SK-N-SH (cell line): ENCODE measurements at regions not wholly inside any gene's neighbourhood (a gene's known extent, or its start where the extent isn't known, plus 50 kb on each side); places are given as distances from the start of the nearest gene placed in this dataset.

Experiments used
- CTCF ChIA-PET: fragments of 300-600, 350-600 bp; formaldehyde crosslinking; extraction: SDS; loops from one replicate; lab custom pipeline; 2021; lab: Yijun Ruan, JAX
- POLR2A ChIA-PET: fragments of 350-600 bp; sonication (Branson Sonifier 250); formaldehyde crosslinking; extraction: SDS; loops from one replicate; lab custom pipeline; 2020; ENCODE audit warnings: antibody characterized with exemption, inconsistent platforms; lab: Yijun Ruan, JAX
- DNase-seq: peaks from one replicate; pipeline ENCODE4 v3.0.0; 2012
- H2AFZ ChIP-seq: fragments of 200-600 bp; sonication (generic); 2 replicates; pipeline ENCODE4 v1.8.1; 2016; ENCODE audit warnings: antibody characterized with exemption, mild to moderate bottlenecking, low read depth
- H3F3A ChIP-seq: fragments of 200-600 bp; sonication (generic); replicated peaks from 2 replicates; pipeline ENCODE3; 2016; ENCODE audit warnings: antibody characterized with exemption, mild to moderate bottlenecking; ENCODE audit not compliant: insufficient read depth
- H3K27ac ChIP-seq, 2 experiments: fragments of 200-500 bp in 1 of 2; fragments of 200-600 bp in 1 of 2; sonication (Bioruptor generic) in 1 of 2; sonication (generic), shearing (Covaris generic) in 1 of 2; 2 replicates each; pipeline versions ENCODE4 v1.5.1 to v1.6.1; 2014 to 2016; ENCODE audit warnings: low read depth in 2 of 2, inconsistent platforms in 1 of 2, low read length in 1 of 2, mild to moderate bottlenecking in 1 of 2, mixed read lengths in 1 of 2
- H3K27me3 ChIP-seq: fragments of 200-600 bp; sonication (generic), shearing (Covaris generic); 2 replicates; pipeline ENCODE4 v1.6.1; 2016; ENCODE audit warnings: mixed run types; ENCODE audit not compliant: insufficient read depth
- H3K36me3 ChIP-seq, 2 experiments: fragments of 200-500 bp in 1 of 2; fragments of 200-600 bp in 1 of 2; sonication (Bioruptor generic) in 1 of 2; sonication (generic) in 1 of 2; replicated peaks in 1 of 2; 2 replicates each; pipeline versions ENCODE3 to v1.5.1; 2014 to 2016; ENCODE audit warnings: low read length in 1 of 2, mild to moderate bottlenecking in 1 of 2; ENCODE audit not compliant: insufficient read depth in 2 of 2, control insufficient read depth in 1 of 2
- H3K4me1 ChIP-seq, 2 experiments: fragments of 200-500 bp in 1 of 2; fragments of 200-600 bp in 1 of 2; sonication (Bioruptor generic) in 1 of 2; sonication (generic), shearing (Covaris generic) in 1 of 2; 2 replicates each; pipeline versions ENCODE4 v1.5.1 to v1.6.1; 2014 to 2016; ENCODE audit warnings: low read depth in 1 of 2, low read length in 1 of 2, mixed run types in 1 of 2; ENCODE audit not compliant: insufficient read depth in 2 of 2, control insufficient read depth in 1 of 2
- H3K4me2 ChIP-seq: fragments of 200-600 bp; sonication (generic), shearing (Covaris generic); 2 replicates; pipeline ENCODE4 v1.6.1; 2017; ENCODE audit warnings: mixed run types
- H3K4me3 ChIP-seq, 2 experiments: fragments of 200-500 bp in 1 of 2; fragments of 200-600 bp in 1 of 2; sonication (Bioruptor generic) in 1 of 2; sonication (generic), shearing (Covaris generic) in 1 of 2; 2 replicates each; pipeline versions ENCODE4 v1.5.1 to v1.8.1; 2014 to 2016; ENCODE audit warnings: low read depth in 2 of 2, inconsistent platforms in 1 of 2, low read length in 1 of 2, mild to moderate bottlenecking in 1 of 2, mixed read lengths in 1 of 2, moderate library complexity in 1 of 2
- H3K79me2 ChIP-seq: fragments of 200-600 bp; sonication (generic); 2 replicates; pipeline ENCODE4 v1.8.1; 2017; ENCODE audit warnings: mild to moderate bottlenecking; ENCODE audit not compliant: insufficient read depth
- H3K9ac ChIP-seq: fragments of 200-600 bp; sonication (generic); 2 replicates; pipeline ENCODE4 v1.6.1; 2017; ENCODE audit warnings: mixed run types
- H3K9me2 ChIP-seq: fragments of 200-600 bp; sonication (generic); 2 replicates; pipeline ENCODE4 v1.6.1; 2017; ENCODE audit warnings: mixed run types
- H3K9me3 ChIP-seq: fragments of 200-600 bp; sonication (generic); 2 replicates; pipeline ENCODE4 v1.6.1; 2017; ENCODE audit warnings: mixed run types, mild to moderate bottlenecking, moderate library complexity
- H4K20me1 ChIP-seq: fragments of 200-600 bp; sonication (generic); 2 replicates; pipeline ENCODE4 v1.6.1; 2017; ENCODE audit warnings: mild to moderate bottlenecking, mixed run types; ENCODE audit not compliant: insufficient read depth
- CHD2 ChIP-seq: fragments of 150-350 bp; IDR thresholded peaks from 2 replicates; pipeline ENCODE4 v1.6.1; 2018; ENCODE audit warnings: low read length; ENCODE audit not compliant: partially characterized antibody
- CTCF ChIP-seq: fragments of 200-600 bp; sonication (generic); IDR thresholded peaks from 2 replicates; pipeline ENCODE4 v1.6.1; 2017; ENCODE audit warnings: antibody characterized with exemption, mild to moderate bottlenecking, moderate library complexity
- ELF1 ChIP-seq: IDR thresholded peaks from 2 replicates; pipeline ENCODE4 v1.4.0; 2012
- EP300 ChIP-seq, 2 experiments: IDR thresholded peaks; 2 replicates each; pipeline versions ENCODE4 v1.4.0 to v1.6.1; 2012; ENCODE audit warnings: borderline replicate concordance in 1 of 2, low read depth in 1 of 2, low read length in 1 of 2
- FOSL2 ChIP-seq: IDR thresholded peaks from 2 replicates; pipeline ENCODE4 v1.4.0; 2012; ENCODE audit warnings: low read depth, mild to moderate bottlenecking, moderate library complexity, borderline replicate concordance
- FOXM1 ChIP-seq: IDR thresholded peaks from 2 replicates; pipeline ENCODE4 v1.4.0; 2012; ENCODE audit warnings: low read depth, mild to moderate bottlenecking
- GABPA ChIP-seq: IDR thresholded peaks from 2 replicates; pipeline ENCODE4 v1.4.0; 2012; ENCODE audit warnings: low read depth, mild to moderate bottlenecking
- GATA2 ChIP-seq: sonication (generic); formaldehyde crosslinking; IDR thresholded peaks from 2 replicates; pipeline ENCODE4 v1.5.0; 2020; ENCODE audit warnings: mild to moderate bottlenecking, missing genetic modification reagents
- JUND ChIP-seq: IDR thresholded peaks from 2 replicates; pipeline ENCODE4 v1.4.0; 2012
- MEF2A ChIP-seq: IDR thresholded peaks from 2 replicates; pipeline ENCODE4 v1.4.0; 2012; ENCODE audit warnings: low read depth, borderline replicate concordance
- MXI1 ChIP-seq: IDR thresholded peaks from 2 replicates; pipeline ENCODE4 v1.6.1; 2012; ENCODE audit warnings: mild to moderate bottlenecking, low read depth, low read length, improper control_type of control experiment
- NFIC ChIP-seq: IDR thresholded peaks from 2 replicates; pipeline ENCODE4 v1.4.0; 2012; ENCODE audit warnings: borderline replicate concordance
- NRF1 ChIP-seq: IDR thresholded peaks from 2 replicates; pipeline ENCODE4 v1.6.1; 2012; ENCODE audit warnings: low read depth, mild to moderate bottlenecking, low read length
- POLR2AphosphoS5 ChIP-seq: IDR thresholded peaks from 2 replicates; pipeline ENCODE4 v1.6.1; 2012; ENCODE audit warnings: low read depth, low read length
- RAD21 ChIP-seq: IDR thresholded peaks from 2 replicates; pipeline ENCODE4 v1.6.1; 2012; ENCODE audit warnings: mild to moderate bottlenecking, low read length
- RFX5 ChIP-seq: IDR thresholded peaks from 2 replicates; pipeline ENCODE4 v1.6.1; 2012; ENCODE audit warnings: mild to moderate bottlenecking, improper control_type of control experiment, low read length
- SIN3A ChIP-seq: IDR thresholded peaks from 2 replicates; pipeline ENCODE4 v1.6.1; 2012; ENCODE audit warnings: low read depth, mild to moderate bottlenecking, low read length, moderate library complexity, borderline replicate concordance
- SMC3 ChIP-seq: IDR thresholded peaks from 2 replicates; pipeline ENCODE4 v1.6.1; 2012; ENCODE audit warnings: low read depth, low read length, improper control_type of control experiment
- TEAD4 ChIP-seq: IDR thresholded peaks from 2 replicates; pipeline ENCODE4 v1.4.0; 2012; ENCODE audit warnings: mild to moderate bottlenecking, borderline replicate concordance; ENCODE audit not compliant: insufficient read depth
- WGBS: methylation state at CpG from one replicate; pipeline ENCODE4 v1.1.6; 2017; ENCODE audit warnings: low lambda C conversion rate; 5-methylcytosine and 5-hydroxymethylcytosine counted together
- TF ChIP-seq, protein P1 (sequence below): fragments of 150-350 bp; IDR thresholded peaks from 2 replicates; pipeline ENCODE4 v1.6.1; 2017; ENCODE audit warnings: antibody characterized with exemption, low read length, low read depth, borderline replicate concordance
- TF ChIP-seq, protein P2 (sequence below): IDR thresholded peaks from 2 replicates; pipeline ENCODE4 v1.4.0; 2012; ENCODE audit warnings: low read depth
- TF ChIP-seq, protein P3 (sequence below): IDR thresholded peaks from 2 replicates; pipeline ENCODE4 v1.4.0; 2012; ENCODE audit warnings: low read depth, borderline replicate concordance

GRCh38 chr5:166329149-166329800, 1962.2 kb upstream of the WWC1 start:
- H2AFZ ChIP-seq: no peak overlapping the region
- H3K4me1 ChIP-seq: no peaks in the 10 kb centered on the region
- no peaks in the 10 kb centered on the region for H3K79me2 ChIP-seq
- no peak overlapping the region for H3K4me3 ChIP-seq
- no peaks in the 10 kb centered on the region for H3K9me2 ChIP-seq
- WGBS: 63% methylated on average over 9 of the region's 9 CpGs
- no peaks in the 10 kb centered on the region for H3F3A ChIP-seq
- no peaks in the 10 kb centered on the region for H3K27me3 ChIP-seq
- H3K4me2 ChIP-seq: no peak overlapping the region
- no peak for DNase-seq
- TF ChIP-seq NFIC (no peak), CHD2 (no peak), MXI1 (no peak), ELF1 (no peak)
- TF ChIP-seq, protein P1, sequence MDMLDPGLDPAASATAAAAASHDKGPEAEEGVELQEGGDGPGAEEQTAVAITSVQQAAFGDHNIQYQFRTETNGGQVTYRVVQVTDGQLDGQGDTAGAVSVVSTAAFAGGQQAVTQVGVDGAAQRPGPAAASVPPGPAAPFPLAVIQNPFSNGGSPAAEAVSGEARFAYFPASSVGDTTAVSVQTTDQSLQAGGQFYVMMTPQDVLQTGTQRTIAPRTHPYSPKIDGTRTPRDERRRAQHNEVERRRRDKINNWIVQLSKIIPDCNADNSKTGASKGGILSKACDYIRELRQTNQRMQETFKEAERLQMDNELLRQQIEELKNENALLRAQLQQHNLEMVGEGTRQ: no peak
- TF ChIP-seq, protein P2, sequence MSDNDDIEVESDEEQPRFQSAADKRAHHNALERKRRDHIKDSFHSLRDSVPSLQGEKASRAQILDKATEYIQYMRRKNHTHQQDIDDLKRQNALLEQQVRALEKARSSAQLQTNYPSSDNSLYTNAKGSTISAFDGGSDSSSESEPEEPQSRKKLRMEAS: no peak
- ChIA-PET POLR2A (no interaction called here), CTCF (no interaction called here)
- no peaks in the 10 kb centered on the region for H3K36me3 ChIP-seq
- H4K20me1 ChIP-seq: no peaks in the 10 kb centered on the region
- peaks cover 1% of the 10 kb centered on the region; the same call in 1 of the 2 replicates for H3K9me3 ChIP-seq
- no peak overlapping the region for H3K27ac ChIP-seq
- no peak overlapping the region for H3K9ac ChIP-seq

- Histone ChIP-seq H3K4me1 (no peaks in the 10 kb centered on the region), H3K79me2 (no peaks in the 10 kb centered on the region)
- TF ChIP-seq CHD2: no peak
- TF ChIP-seq GABPA: no peak
- TF ChIP-seq FOSL2: no peak
- TF ChIP-seq SMC3: no peak
- TF ChIP-seq, protein P3, sequence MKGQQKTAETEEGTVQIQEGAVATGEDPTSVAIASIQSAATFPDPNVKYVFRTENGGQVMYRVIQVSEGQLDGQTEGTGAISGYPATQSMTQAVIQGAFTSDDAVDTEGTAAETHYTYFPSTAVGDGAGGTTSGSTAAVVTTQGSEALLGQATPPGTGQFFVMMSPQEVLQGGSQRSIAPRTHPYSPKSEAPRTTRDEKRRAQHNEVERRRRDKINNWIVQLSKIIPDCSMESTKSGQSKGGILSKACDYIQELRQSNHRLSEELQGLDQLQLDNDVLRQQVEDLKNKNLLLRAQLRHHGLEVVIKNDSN: no peak
- no peak for TF ChIP-seq MEF2A
- TF ChIP-seq, protein P1: no peak
- TF ChIP-seq CTCF: no peak
- TF ChIP-seq RFX5: no peak
- TF ChIP-seq TEAD4: no peak
- TF ChIP-seq, protein P2: no peak
- TF ChIP-seq SIN3A: no peak
- TF ChIP-seq RAD21: no peak
- no peak for TF ChIP-seq FOXM1
- TF ChIP-seq GATA2: no peak
- TF ChIP-seq NRF1: no peak
- TF ChIP-seq EP300 (IDR thresholded peaks at IDR 0.05; ENCODE audit: borderline replicate concordance in 1 of 2, low read depth in 1 of 2, low read length in 1 of 2): no peak
- TF ChIP-seq JUND: no peak
- TF ChIP-seq POLR2AphosphoS5: no peak
- TF ChIP-seq, all 33 proteins: peak for 0
- ChIA-PET POLR2A (no interaction called here), CTCF (no interaction called here)
- Histone ChIP-seq H3K9me2 (no peaks in the 10 kb centered on the region), H3K27me3 (no peaks in the 10 kb centered on the region), H2AFZ (no peak overlapping the region), H3K4me2 (no peak overlapping the region), H3K9me3 (no peaks in the 10 kb centered on the region; the same call in 1 of the 2 replicates), H3K36me3 (no peaks in the 10 kb centered on the region), H3K27ac (no peak overlapping the region), H3F3A (no peaks in the 10 kb centered on the region), H3K4me3 (no peak overlapping the region), H4K20me1 (no peaks in the 10 kb centered on the region), H3K9ac (no peak overlapping the region)
- no peak for DNase-seq
These were observed 1961.4 kb upstream of the WWC1 start for GRCh38 chr5:166330036-166330435.
